Vagina (tissue), 2 donors: ENCODE measurements at regions not wholly inside any gene's neighbourhood (a gene's known extent, or its start where the extent isn't known, plus 50 kb on each side); places are given as distances from the start of the nearest gene placed in this dataset.

Experiments
- POLR2AphosphoS5 ChIP-seq, 2 donors: sonication (generic); formaldehyde crosslinking; IDR thresholded peaks; one replicate each; pipeline ENCODE4 v1.9.0; 2017; ENCODE audit warnings: antibody characterized with exemption in 2 of 2, mild to moderate bottlenecking in 2 of 2, low read depth in 1 of 2; ENCODE audit not compliant: insufficient read depth in 1 of 2
- TF ChIP-seq, protein P1 (sequence below), 3 experiments: fragments of 450-650 bp in 2 of 3; fragments of 200-600 bp in 1 of 3; sonication (generic) in 1 of 3; IDR thresholded peaks; one replicate each; pipeline ENCODE4 v1.5.1; 2017 to 2019; ENCODE audit warnings: antibody characterized with exemption in 3 of 3, mild to moderate bottlenecking in 2 of 3, moderate library complexity in 2 of 3

DNA sequence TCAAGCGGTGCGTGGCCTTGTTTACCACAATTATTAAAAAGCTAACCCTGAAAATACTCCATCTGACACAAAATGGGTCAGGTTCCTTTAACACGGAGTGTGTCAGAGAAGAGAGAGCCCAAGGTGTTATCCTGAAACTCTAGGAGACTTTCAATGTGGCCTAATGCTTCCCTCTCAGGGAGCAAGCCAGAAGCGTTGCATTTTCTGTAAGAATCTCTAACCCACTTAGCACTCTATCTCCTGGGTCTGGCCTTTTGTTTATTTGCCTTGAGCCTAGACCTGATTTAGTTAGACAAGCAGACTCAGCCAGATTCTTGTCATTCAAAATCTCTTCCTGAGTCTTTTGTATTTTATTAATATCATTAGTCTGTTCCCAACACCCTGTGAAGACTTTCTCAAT lies 184.0 kb upstream of the SYT1 start:
- TF ChIP-seq, protein P1, sequence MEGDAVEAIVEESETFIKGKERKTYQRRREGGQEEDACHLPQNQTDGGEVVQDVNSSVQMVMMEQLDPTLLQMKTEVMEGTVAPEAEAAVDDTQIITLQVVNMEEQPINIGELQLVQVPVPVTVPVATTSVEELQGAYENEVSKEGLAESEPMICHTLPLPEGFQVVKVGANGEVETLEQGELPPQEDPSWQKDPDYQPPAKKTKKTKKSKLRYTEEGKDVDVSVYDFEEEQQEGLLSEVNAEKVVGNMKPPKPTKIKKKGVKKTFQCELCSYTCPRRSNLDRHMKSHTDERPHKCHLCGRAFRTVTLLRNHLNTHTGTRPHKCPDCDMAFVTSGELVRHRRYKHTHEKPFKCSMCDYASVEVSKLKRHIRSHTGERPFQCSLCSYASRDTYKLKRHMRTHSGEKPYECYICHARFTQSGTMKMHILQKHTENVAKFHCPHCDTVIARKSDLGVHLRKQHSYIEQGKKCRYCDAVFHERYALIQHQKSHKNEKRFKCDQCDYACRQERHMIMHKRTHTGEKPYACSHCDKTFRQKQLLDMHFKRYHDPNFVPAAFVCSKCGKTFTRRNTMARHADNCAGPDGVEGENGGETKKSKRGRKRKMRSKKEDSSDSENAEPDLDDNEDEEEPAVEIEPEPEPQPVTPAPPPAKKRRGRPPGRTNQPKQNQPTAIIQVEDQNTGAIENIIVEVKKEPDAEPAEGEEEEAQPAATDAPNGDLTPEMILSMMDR (IDR thresholded peaks at IDR 0.05), result no peak
- TF ChIP-seq POLR2AphosphoS5 (IDR thresholded peaks at IDR 0.05; ENCODE audit: insufficient read depth in 1 of 2, low read depth in 1 of 2), result no peak
